GM21367 (cell line): ENCODE measurements at regions not wholly inside any gene's neighbourhood (a gene's known extent, or its start where the extent isn't known, plus 50 kb on each side); places are given as distances from the start of the nearest gene placed in this dataset.
"Not testable (repeated sequence)": the region's sequence is repeated elsewhere in the genome, so short reads cannot be mapped to it uniquely, and the experiment has no call there.

Experiments
- ATAC-seq: cut with Tn5 transposase; IDR thresholded peaks from one replicate; pipeline ENCODE4 v1.9.1; 2021; ENCODE audit not compliant: unreplicated experiment

- no peak for ATAC-seq
Observed at GRCh38 chr1:55310505-55310971, 95.4 kb upstream of the USP24 start.

DNA sequence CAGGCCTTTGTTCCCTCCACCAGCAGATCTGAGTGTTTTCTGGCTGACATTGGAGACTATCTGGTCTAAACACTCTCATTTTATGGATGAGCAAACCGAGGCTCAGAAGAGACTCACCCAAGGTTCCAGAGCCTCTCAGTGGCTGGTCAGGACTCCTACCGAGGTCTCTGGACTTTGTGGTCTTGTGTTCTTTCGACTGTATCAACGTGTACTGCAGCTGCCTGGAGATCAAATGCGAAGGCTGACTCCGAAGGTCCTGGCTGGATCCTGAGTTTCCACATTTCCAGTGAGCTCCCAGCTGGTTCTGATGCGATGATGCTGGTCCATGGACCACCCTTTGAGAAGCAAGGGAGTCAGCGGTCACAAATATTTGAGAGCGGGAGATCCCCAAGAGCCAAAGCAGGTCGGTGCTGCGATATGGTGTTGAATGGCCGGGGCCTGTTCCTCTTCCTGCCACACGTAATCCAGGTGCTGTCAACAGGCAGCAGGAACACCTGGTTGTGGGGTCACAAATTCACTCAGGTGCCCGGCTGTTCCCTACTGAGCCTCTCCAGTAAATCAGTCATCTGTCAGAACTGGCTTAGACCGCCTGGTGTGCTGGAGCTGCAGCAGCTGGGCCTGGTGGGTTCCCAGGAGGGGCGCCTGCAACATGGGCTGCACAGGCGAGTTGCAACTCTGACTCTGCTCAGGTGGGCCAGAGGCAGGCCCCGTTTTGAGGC lies 94.8 kb upstream of the USP24 start:
- ATAC-seq: no peak

- ATAC-seq: no peak
Observed at GRCh38 chr1:55309053-55309452, 93.9 kb upstream of the USP24 start.

- ATAC-seq: no peak
Observed at GRCh38 chr1:55305735-55306134, 90.6 kb upstream of the USP24 start.

DNA sequence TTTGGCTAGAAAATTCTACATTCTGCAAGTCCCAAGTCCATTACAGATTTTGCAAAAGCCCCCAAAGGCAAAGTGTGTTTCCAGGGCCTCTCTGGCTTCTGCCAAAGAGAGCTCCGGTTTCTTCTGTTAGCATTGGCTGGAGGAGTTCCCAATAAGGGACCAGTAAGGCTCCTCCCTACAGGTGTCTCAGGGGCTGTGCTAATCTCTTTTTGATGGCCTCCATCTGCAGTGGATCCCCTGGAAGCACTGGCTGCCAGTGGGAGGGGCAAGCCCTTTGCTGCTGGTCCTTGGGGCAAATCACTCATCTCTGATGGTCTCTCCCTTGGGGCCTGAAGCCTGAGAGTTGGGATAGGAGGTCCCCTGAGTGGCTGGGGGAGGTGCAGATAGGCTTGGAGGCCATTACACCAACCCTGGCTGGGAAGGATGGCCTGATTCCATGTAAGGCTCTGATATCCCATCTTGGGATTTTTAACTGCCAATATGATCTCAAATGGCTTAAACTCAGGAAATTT lies 89.1 kb upstream of the USP24 start:
- no peak for ATAC-seq

DNA sequence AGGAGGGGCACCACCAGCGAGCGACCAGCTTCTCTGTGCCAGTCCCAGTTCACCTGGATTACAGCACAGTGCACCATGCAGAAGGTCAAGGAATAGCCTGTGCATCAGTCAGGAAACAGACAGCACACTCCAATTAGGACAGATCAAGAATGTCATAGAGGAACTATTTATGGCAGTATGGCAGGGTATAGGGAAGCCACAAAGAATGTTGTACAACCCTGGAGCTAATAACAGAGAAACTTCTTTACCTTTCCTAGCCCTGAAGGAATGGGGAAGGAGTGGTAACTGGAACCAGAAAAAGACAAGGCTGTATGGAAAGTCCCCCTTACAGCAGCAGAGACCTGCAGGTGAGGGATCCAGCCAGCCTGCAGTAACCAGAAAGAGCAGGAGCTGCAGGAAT lies 87.8 kb upstream of the USP24 start:
- no peak for ATAC-seq

- no peak for ATAC-seq
Observed at GRCh38 chr1:55301912-55302311, 86.7 kb upstream of the USP24 start.

GRCh38 chr1:55300975-55301374 lies 85.8 kb upstream of the USP24 start:
- ATAC-seq: no peak

DNA sequence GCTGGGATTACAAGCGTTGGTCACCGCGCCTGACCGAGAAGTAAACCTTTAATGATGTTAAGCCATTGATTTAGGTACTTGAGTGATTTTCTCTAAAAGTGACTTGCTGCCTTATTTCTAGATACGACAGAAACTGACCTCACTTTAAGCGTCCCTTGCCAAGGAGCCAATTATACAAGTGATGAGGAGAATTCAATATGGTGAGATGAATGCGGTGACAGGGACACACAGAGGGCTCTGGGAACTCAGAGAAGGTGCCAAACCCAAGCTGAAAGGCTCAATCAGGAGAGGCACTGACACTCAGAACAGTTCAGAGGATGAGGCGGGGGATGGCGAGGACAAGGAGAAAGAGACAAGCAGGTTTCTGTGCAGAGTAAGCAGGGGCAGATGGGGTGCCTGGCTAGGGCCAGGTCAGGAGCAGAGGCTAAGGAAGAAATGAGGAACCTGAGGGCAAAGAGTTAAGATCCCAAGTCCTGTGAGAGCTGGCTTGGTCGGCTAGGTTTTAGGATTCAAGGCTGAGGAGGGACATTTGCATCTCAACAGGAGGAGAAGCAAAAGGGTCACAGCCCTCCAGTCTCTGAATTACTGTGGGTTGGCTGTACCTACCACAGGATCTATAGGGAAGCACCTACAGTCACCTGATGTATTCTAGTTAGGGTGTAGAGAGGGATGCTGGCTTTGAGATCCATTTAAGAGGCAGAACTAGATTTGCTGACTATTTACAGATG lies 83.2 kb upstream of the USP24 start:
- ATAC-seq: no peak

GRCh38 chr1:55296247-55296646 lies 81.1 kb upstream of the USP24 start:
- not testable (repeated sequence) for ATAC-seq

DNA sequence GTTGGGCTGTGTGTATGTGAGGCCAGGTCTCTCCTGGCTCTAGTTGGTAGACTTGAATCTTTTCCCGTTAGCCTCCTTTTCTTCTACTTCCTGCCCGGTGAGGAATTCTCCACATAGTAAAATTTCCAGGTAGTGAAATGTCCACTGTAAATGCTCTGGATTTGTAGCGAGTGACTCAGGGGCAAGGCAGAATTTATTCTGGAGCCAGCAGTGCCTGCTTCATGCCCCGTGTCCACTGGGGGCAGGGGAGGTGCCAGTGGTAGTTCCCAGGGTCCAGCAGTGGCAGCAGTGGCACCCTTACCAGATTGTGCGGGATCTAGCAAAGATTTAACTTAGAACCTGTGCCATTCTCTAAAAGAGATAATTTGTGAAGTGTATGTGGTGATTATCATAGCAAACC lies 74.5 kb upstream of the USP24 start:
- ATAC-seq: no peak

DNA sequence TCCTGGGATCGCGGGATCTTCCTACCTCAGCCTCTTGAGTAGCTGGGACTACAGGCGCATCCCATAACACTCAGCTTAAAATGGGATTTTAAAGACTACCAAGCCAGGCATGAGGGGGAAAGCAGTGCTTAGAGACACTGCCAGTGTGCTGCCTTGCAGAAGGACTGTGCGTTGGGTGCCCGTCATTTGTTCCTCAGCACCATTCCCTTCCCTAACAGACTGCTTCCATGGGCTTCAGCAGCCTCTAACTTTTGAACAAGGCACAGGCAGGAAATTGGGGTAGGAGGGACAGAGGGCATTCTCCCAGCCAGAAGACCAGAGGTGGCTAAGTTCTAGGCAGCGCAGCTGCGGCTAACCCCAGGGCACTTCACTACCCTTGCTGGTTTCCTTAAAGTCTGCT lies 73.9 kb upstream of the USP24 start:
- no peak for ATAC-seq

GRCh38 chr1:55288245-55288644 lies 73.1 kb upstream of the USP24 start:
- peak; percentile 82 for ATAC-seq

GRCh38 chr1:55287723-55288122 lies 72.6 kb upstream of the USP24 start:
- peak; percentile 26 for ATAC-seq

DNA sequence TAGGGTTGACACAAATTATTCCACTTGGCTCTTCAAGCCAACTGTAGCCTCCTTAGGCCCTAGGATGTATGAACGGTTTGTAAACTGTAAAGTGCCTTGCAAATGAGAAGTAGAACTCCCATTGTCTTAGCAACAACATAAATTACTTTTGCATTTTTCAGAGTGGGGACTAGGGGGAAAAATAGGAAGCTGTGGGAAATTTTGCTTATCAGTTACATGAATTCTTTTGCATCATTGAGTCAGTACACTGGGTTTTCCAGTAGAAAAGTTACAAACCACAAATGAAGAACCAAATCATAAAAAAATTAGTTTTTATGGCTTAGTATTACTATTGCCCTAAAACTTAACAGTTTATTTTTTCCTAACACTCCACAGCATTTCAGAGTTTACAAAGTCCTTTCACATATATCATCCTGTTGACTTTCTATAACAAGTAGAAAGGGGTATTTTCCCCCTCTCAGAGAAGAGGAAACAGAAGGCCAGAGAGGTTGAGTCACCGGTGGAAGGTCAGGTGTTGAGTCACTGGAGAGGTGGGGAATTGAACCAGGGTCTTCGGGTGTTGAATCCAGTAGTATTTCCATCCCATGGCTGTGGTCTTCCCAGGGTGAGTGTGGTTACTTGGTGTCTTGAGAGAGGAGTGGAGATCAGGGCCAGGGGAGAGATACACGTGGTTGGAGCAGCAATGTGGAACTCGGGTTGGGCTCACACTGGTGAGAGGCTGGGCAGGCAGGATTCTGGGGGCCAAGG lies 71.9 kb upstream of the USP24 start:
- ATAC-seq: no peak

DNA sequence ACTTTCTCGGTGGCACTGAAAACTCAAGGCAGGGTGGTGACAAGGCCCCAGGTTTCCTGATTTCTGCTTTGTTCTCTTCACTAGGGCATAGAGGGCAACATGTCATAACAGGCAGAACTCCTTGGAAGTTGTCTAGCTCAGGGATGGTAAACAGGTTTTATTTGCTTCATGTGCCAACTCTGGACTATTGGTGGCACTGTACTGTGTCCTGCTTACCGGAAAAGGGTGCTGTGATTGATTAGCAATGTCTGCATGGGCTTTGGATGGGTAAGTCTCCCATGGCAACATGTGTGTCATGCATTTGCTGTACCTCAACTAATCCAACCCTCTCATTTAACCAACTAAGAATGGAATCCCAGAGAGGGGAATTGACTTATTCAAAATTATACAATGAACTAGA lies 70.7 kb upstream of the USP24 start:
- ATAC-seq: no peak

- ATAC-seq: no peak
Observed at GRCh38 chr1:55284856-55285255, 69.7 kb upstream of the USP24 start.

DNA sequence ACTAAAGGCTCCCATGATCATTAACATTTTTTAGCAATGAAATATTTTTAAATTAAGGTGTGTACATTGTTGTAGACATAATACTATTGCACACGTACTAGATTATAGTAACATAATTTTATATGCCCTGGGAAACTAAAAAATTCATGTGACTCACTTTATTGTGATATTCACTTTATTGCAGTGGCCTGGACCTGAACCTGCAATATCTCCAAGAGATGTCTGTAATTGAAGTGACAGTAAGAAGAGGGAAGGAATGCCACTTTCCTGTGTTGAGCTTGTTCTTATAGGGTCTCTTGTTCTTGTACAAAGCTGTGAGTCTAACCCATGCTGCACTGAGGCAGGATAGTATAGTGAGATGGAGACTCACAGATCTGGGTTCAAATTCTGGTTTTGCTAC lies 66.9 kb upstream of the USP24 start:
- no peak for ATAC-seq

DNA sequence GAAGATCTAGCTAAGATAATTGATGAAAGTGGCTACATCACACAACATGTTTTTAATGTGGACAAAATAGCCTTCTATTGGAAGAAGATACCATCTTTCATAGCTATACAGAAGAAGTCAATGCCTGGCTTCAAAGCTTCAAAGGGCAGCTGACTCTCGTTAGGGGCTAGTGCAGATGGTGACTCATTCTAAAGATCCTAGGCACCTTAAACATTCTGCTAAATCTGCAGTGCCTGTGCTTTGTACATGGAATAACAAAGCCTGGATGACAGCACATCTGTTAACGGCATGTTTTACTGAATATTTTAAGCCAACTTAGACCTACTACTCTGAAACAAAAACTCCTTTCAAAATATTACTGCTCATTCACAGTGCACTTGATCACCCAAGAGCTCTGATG lies 65.6 kb upstream of the USP24 start:
- no peak for ATAC-seq

DNA sequence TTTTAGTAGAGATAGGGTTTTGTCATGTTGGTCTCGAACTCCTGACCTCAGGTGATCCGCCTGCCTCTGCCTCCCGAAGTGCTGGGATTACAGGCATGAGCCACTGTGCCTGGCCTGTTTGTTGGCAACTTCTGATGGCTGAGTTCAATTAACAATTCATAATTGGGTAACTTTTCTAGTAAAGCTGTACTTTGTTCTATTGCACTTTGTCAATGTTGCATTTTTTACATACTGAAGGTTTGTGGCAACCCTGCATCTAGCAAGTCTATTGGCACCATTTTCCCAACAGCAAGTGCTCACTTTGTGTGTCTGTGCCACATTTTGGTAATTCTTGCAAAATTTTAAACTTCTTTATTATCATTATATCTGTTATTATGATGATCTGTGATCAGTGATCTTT lies 64.5 kb upstream of the USP24 start:
- ATAC-seq: no peak

GRCh38 chr1:55278378-55278777 lies 63.2 kb upstream of the USP24 start:
- ATAC-seq: no peak
